Hematopoietic multipotent progenitor cell treated with erythropoietin and hydrocortisone succinate and interleukin-3 and kit ligand, for 8 days (in vitro differentiated cells): ENCODE measurements at regions not wholly inside any gene's neighbourhood (a gene's known extent, or its start where the extent isn't known, plus 50 kb on each side); places are given as distances from the start of the nearest gene placed in this dataset.

Experiments
- DNase-seq: peaks from one replicate; pipeline ENCODE4 v3.0.0-alpha.2; 2015

DNA sequence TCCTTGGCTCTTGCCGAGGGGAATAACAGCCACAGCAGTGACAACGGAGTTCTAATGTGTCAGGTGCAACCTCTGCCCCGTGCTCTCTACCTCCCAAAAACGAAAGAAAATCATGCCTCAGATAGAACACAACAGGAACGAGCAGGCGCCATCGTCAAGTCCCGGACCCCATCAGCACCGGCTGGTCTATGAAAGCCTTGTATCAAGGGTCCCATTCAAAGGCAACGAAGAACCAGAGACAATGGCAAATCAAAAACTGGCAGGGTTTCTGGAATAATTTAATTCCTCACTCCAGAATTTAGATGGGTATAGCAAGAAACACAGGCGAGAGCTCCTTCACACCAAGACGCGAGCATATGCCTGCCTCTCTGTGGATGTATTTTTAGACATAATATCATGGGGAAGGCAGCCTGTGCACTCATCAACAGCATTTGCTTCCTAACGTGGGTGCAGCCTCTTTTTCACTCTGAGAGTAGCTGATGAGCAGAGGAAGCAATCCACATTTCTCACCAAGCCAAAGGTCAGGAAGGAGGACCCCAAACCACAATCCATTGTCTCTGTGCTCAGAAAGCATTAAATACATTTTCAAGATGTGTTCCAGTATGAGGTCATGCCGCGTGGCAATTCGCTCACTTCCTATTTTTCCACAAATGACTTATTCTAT, 193.4 kb upstream of the BLID start:
- DNase-seq: no peak

DNA sequence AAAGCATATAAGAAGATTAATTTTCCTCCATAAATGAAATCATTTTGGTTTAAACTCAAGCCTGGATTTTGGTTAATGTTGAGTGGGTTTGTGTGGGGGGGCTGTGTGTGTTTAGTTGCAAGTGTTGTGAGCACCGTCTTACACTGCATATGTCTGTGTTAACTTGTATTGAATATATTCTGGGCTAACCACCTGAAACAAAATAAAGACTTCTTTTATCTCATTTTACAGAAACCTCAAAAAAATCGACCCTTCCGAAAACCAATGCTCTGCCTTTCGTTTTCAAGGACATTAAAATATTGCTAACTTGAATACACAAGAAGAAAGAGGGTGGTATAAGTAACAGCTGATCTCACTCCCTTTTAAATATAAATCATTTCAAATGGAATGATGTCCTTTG, 192.2 kb upstream of the BLID start:
- DNase-seq: no peak

DNA sequence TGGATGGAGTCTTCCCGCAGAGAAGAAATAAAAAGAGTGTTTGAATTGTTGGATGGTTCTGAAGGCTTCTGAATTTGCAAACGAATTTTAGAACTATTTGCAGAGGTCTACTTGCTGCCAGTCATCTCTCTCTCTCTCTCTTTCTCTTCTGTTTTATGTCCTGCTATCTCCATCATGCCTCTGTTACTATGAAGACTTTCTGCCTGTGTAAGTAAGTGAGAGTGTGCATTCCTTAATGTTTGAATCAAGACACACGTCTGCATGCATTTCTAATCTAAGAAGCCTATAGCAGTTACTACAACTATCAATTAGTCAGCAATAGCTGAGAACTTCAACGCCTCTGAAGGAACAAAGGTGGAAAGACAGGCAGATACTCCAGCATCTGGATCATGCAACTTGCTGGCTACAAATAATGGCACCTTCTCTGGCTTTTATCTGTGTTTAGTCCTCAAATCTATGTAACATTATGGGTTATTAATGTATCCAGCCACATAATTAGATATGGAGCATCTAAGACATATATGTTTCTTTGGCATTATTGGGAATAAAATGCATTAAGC, 191.5 kb upstream of the BLID start:
- no peak for DNase-seq

DNA sequence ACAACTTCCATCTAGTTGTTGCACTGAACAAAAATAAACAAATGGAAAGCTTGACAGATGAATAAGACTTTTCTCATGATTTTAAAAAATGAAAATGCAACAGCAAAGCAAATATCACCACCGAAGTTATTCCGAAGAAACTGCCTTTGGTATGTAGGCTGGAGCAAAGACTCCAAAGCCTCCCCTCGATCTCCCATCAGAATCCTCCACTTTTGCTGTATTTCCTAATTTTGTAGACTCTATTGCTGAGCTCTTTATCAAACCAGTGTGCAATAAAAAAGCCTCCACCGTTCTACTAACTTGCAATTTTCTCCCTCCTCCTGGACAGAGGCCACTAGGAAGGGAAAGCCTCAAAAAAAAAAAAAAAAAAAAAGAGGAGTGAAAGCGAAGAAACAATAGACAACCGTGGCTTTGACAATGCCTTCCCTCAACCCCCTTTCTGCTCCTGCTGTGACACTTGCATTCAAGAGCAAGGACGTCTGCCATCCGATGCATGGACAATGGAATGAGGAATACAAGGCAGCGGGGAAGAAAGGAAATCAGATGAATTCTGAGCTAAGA, 190.9 kb upstream of the BLID start:
- no peak for DNase-seq

GRCh38 chr11:122305426-122306320, 189.7 kb upstream of the BLID start:
- DNase-seq: no peak

DNA sequence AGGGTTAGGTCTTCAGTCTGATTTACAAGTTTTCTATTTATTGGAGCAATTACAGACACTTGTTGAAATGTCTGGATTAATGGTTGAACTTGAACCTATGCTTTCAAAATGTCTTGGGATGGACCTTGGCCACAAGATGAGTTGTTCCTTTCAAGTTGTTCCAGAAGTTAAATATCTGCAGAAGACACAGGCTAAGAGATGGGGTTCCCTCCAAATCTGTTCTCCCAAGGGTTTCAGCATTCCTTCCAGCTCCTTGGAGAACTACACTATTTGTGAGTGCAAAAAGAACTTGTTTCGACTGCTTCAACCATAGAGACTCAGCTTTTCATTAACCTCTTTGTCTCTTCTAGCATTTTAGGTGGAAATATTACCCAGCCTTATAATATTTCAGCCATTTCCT, 189.0 kb upstream of the BLID start:
- no peak for DNase-seq

DNA sequence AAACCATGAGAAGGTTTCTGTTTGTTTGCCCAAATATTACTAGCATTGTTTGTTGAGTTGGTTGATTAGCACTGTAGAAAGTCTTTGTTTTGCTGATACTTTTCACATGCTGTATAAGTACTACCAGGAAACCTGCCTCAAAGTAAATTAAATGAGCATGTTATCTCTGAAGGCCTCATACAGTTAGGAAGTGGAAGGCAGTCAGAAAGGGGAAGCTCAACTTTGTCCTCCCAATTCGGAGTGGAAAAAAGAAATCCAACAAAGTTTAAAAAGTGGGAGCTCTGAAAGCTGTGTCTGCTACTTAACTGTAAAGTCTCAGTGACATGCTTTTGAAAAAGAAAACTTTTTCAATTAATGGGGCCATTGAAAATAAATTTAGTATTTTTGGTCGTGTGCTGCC, 188.3 kb upstream of the BLID start:
- DNase-seq: peak; percentile 9

GRCh38 chr11:122294041-122294440, 178.0 kb upstream of the BLID start:
- no peak for DNase-seq

DNA sequence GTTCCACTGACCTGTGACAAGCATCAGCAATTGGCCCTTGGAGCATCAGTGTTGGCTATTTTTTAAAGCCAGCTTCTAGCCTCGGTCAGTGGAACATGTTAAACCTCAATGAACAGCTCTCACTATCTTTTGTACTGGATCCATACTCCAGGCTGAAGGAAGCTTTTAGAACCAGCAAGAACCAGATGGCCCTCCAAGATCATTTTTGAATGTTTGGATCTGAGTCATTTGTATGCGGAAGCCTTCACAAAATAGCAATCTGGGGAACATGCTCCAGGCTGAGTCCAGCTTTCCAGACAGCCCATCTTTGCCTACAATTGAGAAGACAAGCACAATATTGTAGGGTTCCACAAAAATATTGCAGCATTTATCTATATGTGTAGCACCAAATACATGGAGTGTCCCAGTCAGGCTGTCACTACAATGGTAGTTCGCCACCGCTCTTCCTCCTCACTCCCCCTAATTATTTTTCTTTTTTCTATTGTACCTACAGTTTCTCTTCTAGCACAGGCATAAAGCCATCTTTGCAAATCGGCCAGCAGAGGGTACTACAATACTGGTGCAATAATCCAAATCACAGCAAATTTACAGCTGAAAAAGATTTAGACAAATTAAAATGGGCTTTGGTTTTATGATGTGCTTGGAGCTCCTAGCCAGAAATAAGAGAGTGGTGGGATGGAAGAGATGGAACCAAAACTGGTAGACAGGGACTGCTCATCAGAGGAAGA, 177.4 kb upstream of the BLID start:
- DNase-seq: no peak

DNA sequence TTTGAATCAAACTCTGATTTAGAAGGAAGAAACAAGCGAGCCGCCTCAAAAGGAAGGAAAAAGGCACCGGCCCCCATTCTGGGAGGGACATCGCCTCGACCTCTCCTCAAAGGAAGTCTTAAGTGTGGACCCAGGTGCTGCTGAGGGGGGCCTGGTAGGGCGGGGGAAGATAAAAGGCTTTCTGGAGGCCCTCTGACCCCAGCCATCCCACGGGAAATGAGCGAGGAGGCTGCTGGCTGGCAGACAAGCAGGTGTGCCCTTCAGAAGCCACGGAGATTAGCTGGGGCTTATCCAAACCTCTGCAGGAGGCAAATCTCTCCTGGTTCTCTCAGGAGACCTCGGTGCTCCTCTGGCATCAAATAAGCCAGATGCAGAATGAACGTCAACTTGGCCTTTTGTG, 171.4 kb upstream of the BLID start:
- no peak for DNase-seq

- DNase-seq: no peak
Measured at GRCh38 chr11:122285070-122285988, 169.3 kb upstream of the BLID start.

GRCh38 chr11:122280870-122281269, 164.9 kb upstream of the BLID start:
- no peak for DNase-seq

GRCh38 chr11:122279194-122279593, 163.2 kb upstream of the BLID start:
- no peak for DNase-seq

DNA sequence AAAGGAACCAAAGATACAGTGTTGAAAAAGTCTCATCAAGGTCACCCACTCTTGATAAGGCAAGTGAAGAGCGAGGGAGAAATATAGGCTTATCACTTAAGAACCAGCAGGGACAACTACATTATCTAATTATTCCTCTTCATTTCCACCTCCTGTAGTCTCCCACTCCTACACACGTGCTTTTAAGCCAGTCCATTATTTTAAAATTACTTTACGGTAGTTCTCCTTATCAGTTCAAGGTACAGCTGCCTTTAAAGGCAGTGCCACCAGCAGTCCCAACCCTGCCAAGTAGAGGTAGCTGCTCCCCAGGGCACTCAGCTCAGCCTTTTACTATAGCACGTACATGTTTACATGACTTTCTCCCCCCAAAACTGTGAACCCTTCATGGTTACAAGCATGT, 161.5 kb upstream of the BLID start:
- DNase-seq: peak; percentile 68

GRCh38 chr11:122276221-122276620, 160.2 kb upstream of the BLID start:
- DNase-seq: no peak

DNA sequence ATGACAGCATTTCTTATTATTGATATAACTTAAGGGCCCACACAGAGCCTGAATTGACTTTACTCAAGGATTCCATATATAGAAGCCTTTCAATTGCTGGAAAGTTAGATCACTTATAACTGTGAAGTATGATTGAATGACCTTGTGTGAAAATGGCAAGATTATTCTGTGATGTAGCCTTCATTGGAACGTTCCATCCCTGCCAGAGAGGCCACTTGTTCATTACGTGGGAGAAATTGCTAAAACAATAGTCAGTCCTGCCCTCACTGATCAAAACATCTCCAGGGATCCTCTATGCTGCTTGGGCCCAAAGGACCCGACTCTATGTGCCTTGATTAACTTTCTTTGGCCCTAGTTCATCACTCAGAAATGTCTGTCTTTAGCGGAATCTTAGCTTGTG, 159.5 kb upstream of the BLID start:
- no peak for DNase-seq

DNA sequence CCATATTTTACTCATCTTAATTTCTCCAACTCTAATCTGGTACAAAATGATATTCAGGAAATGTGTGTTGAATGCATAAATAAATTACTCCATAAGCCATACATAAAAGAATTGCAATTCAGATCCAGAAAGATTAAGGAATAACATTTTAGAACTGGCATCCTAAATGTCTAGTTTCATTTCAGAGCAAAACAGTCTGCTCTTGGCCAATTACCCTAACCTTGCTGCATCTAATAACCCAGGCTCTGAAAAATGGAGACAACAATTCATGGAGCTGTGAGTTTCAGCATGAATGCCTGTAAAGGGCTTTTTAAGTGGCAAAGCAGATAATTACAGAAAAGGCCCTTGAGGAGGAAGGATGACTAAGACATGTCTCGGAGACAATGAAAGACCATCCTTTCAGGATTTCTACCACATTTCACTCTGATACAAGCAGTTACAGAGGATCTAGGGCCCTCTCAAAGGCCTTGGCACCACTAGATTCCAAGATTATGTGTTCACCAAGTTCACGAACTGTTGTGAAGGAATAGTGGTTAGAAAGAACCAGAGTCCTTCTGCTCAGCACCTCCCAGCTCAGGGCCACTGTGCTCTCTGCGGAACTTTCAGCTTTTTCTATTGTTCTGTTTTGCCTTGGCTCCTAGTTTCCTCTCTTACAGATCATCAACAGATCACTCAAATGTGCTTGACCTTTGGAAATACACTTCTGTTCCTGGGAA, 157.6 kb upstream of the BLID start:
- DNase-seq: no peak

DNA sequence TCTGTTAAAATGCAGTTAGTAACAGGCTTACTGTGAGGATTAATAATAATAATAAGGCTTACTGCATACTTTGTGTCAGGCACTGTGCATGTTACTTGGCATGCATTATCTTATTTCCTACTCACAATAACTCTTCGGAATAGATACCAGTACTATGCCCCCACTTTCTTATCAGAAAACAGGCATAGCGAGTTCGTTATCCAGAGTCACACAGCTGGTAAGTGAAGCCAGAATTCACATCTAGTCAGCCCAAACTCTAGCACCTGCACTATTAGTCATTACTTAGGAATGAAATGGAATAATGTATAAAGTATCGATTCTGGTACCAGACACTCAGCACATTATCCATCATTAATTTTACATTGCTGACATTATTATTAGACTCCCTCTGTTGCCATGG, 155.7 kb upstream of the BLID start:
- DNase-seq: peak; percentile 67

DNA sequence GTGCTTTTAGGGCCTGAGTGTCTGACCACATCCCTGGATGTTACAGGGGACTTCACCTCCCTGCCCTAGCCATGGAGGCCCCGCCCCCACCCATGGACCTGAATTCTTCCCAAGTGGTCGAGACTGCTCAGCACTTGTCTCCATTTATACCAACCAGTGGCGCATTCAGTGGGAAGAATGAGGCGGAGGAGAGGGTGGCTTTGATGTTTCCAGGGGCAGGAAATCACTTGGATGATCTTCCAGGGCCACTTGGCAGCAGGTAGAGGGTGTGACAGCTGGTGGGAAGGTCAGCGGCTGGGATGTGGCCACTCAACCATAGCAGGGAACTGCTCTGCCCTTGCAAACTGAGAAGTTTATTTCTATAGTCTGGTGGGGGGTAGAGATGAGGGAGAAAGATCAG, 155.1 kb upstream of the BLID start:
- no peak for DNase-seq

DNA sequence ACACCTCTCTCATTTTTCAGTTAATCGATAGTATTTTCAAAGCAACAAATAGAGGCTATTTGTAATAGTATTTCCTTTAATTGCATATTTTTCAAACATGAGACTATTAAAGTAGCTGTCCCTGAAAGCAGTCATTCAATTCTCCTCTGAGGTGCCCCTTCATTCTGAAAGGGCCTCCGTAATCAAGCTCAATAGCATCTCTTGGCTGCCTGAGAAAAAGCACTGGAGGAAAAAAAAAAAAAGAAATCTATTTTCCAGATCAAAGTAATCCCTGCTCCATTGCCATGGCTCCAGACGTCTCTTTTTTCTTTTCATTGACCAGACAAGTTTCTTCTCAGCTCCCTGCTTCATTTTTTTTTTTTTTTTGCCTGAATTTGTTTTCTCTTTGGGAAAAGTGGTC, 154.5 kb upstream of the BLID start:
- DNase-seq: no peak

DNA sequence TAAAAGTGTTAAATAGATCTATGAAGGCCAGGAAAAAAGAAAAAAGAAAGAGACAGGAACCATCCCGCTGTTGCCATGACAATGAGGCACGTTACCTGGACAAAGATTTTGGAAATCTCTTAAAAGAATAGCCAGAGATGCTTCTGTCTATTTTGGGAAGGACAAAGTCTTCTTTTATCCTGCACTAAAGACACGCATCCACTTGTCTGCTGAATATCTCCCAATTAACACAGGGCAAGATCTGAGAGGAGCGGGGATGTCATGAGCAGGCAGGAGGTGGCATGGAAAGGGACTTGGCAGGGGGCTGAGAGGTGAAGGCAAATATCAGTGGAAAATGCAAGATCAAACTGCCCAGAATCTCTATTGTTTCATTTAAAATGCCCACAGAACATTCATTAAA, 153.8 kb upstream of the BLID start:
- DNase-seq: no peak
